ENCODE measurements at regions not wholly inside any gene's neighbourhood (a gene's known extent, or its start where the extent isn't known, plus 50 kb on each side); places are given as distances from the start of the nearest gene placed in this dataset.

GRCh38 chr5:26492906-26493459 is 545.4 kb downstream of the CDH9 start:
- Histone ChIP-seq H2AK9ac (replicated peaks; ENCODE audit: low read depth, low read length, poor library complexity) (no peak overlapping the region), H3K27ac (ENCODE audit: insufficient read depth, low read length) (no peak overlapping the region), H4K20me1 (ENCODE audit: insufficient read depth, low read length) (no peaks in the 10 kb centered on the region), H2BK120ac (ENCODE audit: low read depth, low read length) (no peak overlapping the region), H3K23ac (ENCODE audit: low read depth, low read length) (no peak overlapping the region), H3K14ac (replicated peaks; ENCODE audit: low read depth, low read length) (no peak overlapping the region), H3K4ac (ENCODE audit: low read depth, low read length) (no peak overlapping the region), H2BK15ac (ENCODE audit: low read depth, low read length) (no peak overlapping the region), H2AK5ac (ENCODE audit: low read depth, low read length) (no peak overlapping the region), H3K18ac (ENCODE audit: low read depth, low read length) (no peak overlapping the region), H3K79me1 (ENCODE audit: low read depth in 1 of 2, low read length in 2 of 2) (no peaks in the 10 kb centered on the region), H2BK5ac (ENCODE audit: low read depth, low read length, poor library complexity, severe bottlenecking) (no peak overlapping the region), H3K9me3 (ENCODE audit: control insufficient read depth, insufficient read depth, low read length) (peaks cover 7% of the 10 kb centered on the region; the same call in 1 of the 2 replicates), H3K4me3 (ENCODE audit: insufficient read depth, low read depth, low read length) (no peak overlapping the region), H3K9ac (ENCODE audit: low read depth, low read length) (no peak overlapping the region), H3K4me1 (ENCODE audit: control insufficient read depth, insufficient read depth, low read length) (no peaks in the 10 kb centered on the region), H4K8ac (ENCODE audit: low read depth in 2 of 2, low read length in 2 of 2) (no peak overlapping the region), H2BK20ac (ENCODE audit: low read depth, low read length) (no peak overlapping the region), H3K4me2 (ENCODE audit: low read depth, low read length) (no peak overlapping the region), H4K91ac (ENCODE audit: insufficient read depth, low read depth, low read length) (no peak overlapping the region), H4K5ac (ENCODE audit: low read depth, low read length) (no peak overlapping the region), H3K27me3 (ENCODE audit: control insufficient read depth, insufficient read depth, low read length) (no peaks in the 10 kb centered on the region), H3K36me3 (ENCODE audit: control insufficient read depth, insufficient read depth, low read length) (no peaks in the 10 kb centered on the region), H3K56ac (ENCODE audit: extremely low read depth, insufficient read depth, low read length) (no peak overlapping the region), H2AFZ (replicated peaks; ENCODE audit: low read length, poor library complexity) (no peak overlapping the region), H3K9me1 (ENCODE audit: insufficient read depth, low read length) (no peaks in the 10 kb centered on the region)
- ATAC-seq (ENCODE audit: low read depth) (no peak), DNase-seq (no peak)
- TF ChIP-seq SMC3 (IDR thresholded peaks at IDR 0.05; ENCODE audit: low read depth, low read length) (no peak), CHD1 (IDR thresholded peaks at IDR 0.05; ENCODE audit: low read depth, low read length) (no peak), MAZ (IDR thresholded peaks at IDR 0.05; ENCODE audit: borderline replicate concordance, low read depth, low read length) (no peak), RFX5 (IDR thresholded peaks at IDR 0.05; ENCODE audit: low read depth, low read length) (no peak), USF2 (IDR thresholded peaks at IDR 0.05; ENCODE audit: low read depth, low read length) (no peak), POLR2A (IDR thresholded peaks at IDR 0.05; ENCODE audit: low read depth, low read length) (no peak), MAFK (IDR thresholded peaks at IDR 0.05; ENCODE audit: low read depth, low read length) (no peak), CTCF (conservative IDR thresholded peaks at IDR 0.05; ENCODE audit: low read depth, low read length) (no peak), NFE2L2 (IDR thresholded peaks at IDR 0.05; ENCODE audit: low read depth, low read length) (no peak), RCOR1 (IDR thresholded peaks at IDR 0.05; ENCODE audit: insufficient replicate concordance, low read length) (no peak), CEBPB (IDR thresholded peaks at IDR 0.05; ENCODE audit: low read depth, low read length) (no peak), FOS (IDR thresholded peaks at IDR 0.05; ENCODE audit: low read depth, low read length) (no peak), ELK1 (IDR thresholded peaks at IDR 0.05; ENCODE audit: borderline replicate concordance, low read depth, low read length) (no peak), BHLHE40 (IDR thresholded peaks at IDR 0.05; ENCODE audit: low read depth, low read length) (no peak)
- BruUV-seq (replicated peaks): no TSS peak
- WGBS, 2 experiments (ENCODE audit: extremely low coverage in 2 of 2, insufficient read length in 1 of 2): no CpG with 5 or more reads among the region's 2 CpGs
- ChIA-PET POLR2A (ENCODE audit: unreplicated experiment) (no interaction called here), CTCF (no interaction called here)
- intact Hi-C loops (cut with micrococcal nuclease): no loop called here
- dilution Hi-C loops (cut with HindIII; ENCODE audit: low sequenced_read_pairs, unreplicated experiment): no loop called here
- in situ Hi-C loops (cut with MboI; ENCODE audit: low sequenced_read_pairs): no loop called here

Measured in IMR-90 (cell line).